Islet of Langerhans (tissue), 1 donor: ENCODE measurements at regions not wholly inside any gene's neighbourhood (a gene's known extent, or its start where the extent isn't known, plus 50 kb on each side); places are given as distances from the start of the nearest gene placed in this dataset.

Source experiments
- FAIRE-seq: peaks from one replicate; lab custom pipeline; 2011; peaks lifted over from hg19 to GRCh38; lab: Jason Lieb, UNC

DNA sequence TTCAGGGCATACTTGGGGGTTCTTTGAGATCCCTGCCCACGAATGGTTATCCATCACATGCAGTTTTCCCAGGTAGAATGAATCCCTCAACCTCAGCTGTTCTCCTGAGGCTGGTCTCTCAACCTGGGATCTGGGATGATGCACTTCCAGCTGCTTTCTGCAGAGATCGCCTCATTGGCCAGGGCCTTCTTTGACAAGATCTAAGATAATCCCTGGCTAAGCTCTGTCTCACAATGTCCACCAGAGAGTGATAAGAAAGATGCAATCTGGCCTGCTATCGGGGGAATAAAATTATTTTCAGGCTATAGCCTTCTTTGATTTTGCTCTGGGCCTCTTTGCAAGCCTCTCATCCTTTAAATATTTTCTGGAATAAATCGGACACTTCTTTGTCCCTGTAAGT, 1021.1 kb downstream of the EFNB2 start:
- no peak for FAIRE-seq

DNA sequence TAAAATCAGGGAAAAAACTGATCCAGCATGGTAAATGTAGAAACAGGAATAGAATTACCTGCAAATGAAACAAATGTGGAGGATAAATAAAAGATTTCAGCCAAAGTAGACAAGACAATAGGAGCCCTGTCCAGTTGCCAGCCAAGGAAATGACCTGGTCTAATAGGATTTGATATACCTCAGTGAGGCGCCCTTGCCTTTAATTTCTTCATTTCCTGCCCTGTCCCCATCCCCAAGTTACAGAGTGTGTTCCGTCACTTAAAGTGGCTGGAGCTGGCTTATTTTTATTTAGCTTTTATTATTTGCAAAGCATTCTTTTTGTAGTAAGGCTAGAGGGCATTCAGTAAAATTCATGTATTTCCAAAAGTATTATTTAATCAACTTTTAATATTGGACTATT, 1022.0 kb downstream of the EFNB2 start:
- no peak for FAIRE-seq

DNA sequence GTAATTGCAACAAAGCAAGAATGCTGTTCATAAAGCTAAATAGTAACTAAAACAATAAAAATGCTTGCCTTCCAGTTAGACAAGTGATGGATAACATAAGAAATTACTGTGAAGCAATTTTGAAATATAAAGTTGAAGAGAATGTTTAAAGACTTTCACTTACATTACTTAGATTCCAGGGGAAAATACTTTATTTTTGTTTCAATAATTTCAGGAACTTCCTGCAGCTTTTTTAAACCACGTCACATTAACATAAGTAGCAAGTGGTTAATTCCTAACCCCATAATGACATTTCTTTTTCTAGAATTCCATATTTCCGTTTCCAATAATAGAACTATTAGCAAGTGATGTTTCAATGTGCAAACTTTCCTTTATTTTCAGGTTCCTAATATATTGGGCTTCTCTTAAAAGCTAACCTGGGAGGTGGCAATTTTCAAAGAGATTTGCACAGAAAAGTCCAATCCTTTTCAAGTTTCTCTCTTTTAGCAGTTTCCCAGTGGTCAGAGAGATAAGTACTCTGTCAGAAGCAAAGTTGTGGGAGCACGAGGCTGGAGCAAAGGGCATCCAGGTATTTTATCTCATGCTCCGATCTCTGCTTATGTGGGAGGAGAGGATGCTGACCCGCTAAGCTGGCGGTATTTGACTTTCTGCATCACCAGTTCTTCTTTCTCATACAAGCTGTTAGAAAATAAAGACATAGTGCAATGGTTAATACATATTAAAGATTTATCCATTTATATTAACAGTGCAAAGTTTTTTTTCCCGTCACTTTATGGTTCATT, 1025.3 kb downstream of the EFNB2 start:
- FAIRE-seq: no peak

DNA sequence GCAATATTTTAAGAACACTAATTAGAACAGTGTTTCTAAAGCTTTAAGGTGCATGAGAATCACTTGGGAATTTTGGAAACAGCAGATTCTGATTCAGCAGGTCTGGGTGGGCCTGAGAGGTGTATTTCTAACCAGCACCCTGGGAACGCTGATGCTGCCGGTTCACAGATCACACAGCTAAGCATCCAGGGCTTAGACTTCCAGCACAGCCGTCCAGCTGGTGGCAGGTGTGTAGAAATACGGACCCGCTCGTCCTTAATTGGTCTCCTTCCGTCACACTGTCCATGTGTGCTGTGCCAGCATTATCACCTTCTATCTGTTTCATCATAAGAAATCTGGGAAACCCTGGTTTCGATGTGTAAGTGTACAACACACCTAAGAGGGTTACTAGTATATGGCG, 1029.0 kb downstream of the EFNB2 start:
- no peak for FAIRE-seq

DNA sequence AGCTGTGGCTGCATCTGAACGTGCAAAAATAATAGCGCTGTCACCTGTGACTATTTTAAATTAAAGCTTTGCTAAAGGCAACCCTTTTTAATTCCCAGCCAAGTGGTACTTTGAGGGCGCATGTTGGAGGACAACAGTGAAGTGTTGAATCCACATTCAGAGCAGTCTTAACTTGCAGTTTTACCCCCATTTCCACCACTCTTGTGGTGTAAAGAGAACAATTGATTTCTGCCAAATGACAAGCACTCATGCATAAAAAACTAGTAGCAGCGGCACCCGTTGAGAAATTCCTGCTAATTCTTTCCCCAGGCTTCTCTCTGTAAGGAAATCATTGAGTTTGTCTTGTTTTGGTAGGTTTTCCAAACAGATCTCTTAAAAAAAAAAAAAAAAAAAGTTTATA, 1033.3 kb downstream of the EFNB2 start:
- no peak for FAIRE-seq

DNA sequence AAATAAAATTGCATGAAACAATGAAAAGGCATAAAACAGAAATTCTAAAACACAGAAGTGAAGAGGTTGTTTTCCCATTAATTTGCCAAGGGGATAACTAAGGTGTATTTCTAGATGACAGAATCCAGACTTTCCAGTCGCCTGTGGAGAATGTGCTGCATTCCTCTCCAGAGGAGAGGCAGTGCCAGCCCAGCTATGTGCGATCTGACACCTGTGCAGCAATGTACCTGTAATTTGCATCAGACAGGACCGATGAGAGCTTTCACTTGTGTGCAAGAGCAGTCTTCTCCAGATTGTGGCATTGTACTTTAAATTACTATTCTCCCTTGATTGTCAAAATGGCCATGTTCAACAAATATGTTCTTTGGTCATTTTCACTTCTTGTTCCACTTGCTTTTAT, 1037.9 kb downstream of the EFNB2 start:
- FAIRE-seq: no peak

DNA sequence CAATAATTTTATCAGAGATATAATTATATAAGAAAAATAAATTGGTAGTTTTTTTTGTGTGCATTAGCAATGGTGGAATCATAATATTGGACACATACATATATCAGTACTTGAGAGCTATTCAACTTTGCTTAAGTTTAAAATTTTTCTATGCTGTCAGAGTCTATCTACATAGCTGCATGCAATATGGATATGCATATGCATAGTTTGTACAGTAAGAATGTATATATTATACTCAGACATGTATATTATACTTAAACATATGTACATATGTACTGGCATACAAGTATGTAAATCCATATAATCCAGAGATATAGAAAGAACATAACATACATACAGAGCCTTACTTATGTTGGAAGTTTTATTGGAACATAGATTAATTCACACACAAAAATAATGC, 1043.2 kb downstream of the EFNB2 start:
- no peak for FAIRE-seq

DNA sequence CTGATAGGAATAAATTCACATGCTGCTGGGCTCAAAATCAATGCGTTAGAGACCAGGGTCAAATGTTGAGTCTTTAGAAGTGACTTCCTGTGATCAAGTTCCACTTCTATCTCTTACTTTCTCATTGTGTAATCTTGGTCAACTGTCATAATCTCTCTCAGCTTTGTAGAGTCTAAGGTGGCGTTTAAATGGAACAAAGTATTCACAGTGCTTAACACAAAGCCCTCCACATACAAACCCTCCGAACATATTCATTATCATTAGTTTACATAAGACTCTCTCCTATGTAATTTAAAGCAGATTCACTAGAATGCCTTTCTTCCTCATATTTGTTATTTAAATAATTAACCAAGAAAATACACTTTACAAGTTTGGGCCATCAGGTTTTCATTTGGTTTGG, 1044.1 kb downstream of the EFNB2 start:
- FAIRE-seq: no peak

DNA sequence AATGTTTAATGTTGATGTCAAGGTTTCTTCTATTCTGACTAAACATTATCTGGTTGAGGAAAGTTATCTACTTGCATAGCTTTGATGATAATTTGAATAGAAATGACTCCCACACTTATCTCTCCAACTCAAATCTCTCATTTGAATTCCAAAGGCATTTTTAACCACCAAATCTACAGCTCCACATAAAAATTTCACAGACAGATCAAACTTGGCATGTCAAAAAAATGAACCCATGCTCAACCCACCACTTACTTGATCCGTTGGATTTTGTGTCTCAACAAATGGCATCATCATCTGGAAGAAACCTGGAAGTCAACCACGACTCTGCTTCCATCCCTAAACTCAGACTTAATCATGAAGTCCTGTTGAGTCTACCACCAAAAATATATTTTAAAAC, 1050.4 kb downstream of the EFNB2 start:
- FAIRE-seq: no peak

DNA sequence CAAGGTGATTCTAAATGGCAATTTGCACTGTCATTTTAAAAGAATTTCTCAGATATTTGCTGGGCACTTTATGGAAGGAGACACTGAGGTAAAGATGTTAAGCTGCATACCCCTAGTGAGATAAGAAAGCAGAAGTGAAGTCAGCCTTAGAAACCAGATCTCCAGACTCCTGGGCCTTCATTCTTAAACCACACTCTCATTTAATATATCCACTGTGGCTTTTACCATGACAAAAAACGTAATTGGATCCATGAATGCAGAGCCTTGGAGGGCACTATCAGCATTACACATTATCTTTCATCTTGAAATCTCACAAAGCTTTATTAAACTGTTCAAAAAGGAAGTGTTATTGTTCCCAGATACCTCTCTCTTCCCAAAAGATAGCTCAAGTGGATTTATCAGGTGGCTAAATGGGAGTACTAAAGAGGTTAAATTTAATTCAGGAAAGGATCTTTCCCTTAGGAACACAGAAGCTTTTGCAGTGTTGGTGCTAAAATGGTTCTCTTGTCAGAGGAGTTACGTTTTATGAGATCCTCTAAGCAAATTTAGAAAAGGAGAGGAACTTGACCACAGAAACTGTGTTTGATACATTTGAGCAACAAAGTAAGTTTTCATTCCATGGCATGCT, 1060.4 kb downstream of the EFNB2 start:
- no peak for FAIRE-seq

DNA sequence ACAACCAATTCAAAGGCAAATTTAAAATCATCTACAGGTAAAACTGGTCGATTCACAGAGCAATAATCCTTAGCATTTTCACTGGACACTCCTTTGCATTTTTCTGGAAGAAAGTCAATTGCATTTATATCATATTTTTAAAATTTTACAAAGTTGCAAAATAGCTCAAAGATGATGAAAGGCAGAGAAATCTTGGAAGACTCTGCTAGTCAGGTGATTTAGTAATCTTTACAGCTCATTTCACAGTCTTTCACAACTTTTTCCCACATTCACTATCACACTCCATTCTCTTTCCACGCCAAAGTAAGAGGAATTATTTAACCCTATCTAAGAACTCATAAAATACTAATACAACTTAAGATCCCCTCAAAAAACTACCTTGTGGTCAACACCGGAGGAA, 1063.8 kb downstream of the EFNB2 start:
- no peak for FAIRE-seq

DNA sequence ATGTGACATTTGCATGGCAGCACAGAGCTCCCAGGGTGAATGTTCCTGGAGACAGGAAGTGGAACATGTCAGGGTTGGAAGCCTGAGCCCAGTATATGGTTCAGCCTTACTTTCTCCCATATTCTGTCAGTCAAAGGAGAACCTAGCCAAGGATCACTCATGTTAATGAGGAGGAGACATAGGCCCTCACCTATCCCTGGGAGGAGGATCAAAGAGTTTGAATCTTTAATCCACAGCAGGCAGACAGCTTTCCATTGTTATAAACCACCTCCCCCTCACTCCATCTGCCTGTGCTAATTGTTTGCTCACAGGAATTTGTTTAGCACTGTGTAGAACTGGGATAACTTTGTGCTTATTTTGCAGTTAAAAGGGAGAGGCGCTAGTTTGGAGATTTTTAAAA, 1069.1 kb downstream of the EFNB2 start:
- FAIRE-seq: no peak

DNA sequence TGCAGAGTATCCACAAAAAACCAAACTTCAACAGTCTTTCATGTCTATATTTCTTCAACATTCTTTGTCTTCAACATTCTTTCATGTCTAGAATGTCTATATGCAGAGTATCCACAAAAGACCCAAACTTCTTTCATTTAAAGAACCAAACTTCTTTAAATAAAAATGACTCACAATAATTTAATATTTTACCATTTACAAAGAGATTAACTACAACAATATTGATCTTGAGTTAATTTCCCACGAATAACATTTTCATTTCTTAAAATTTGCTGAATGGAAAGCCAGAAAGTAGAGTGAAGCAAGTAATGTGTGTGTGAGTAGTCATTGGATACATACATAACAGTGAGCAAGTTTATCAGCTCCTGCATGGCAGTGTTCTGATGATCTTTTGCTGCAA, 1069.7 kb downstream of the EFNB2 start, which contains the start of gene DAOA:
Gene DAOA (plus strand): TSS at position 301 of the 400 bp plus-strand sequence.
- no peak for FAIRE-seq

DNA sequence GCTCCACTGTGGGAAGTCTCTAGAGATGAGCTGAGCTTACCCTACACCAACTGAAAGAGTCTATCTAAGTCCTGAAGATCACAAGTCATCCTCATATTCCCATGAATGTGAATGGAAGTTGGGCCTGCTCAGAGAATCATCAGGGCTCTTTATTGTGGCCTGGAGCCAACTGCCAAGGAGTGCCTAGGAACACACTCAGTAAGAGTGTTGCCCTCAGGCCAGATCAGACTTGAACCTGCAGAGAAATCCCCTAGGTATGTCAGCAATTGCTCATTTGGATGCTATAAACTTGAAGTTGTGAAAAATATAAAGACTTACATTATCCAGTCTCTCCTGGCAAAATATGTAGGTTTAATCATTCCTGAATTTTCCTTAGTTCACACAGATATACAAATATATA, 1070.2 kb downstream of the EFNB2 start:
- FAIRE-seq: no peak

DNA sequence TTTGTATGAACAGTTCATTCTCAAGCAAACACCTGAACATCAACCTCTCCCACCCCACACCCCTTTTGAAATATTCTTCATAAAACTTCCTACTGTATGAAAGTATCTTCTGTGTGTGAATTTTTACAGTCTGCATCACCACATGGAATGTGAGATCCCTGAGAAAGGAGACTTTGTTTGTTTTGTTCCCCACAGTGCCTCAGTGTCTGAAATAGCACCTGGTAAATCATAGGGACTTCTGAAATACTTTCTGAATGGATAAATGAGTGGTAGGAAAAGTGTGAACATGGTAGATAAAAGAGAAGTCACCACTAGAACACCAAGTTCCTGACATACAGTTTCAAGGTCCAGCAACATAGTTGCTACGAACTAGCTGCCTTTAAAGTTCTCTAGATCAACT, 1071.2 kb downstream of the EFNB2 start:
- no peak for FAIRE-seq

DNA sequence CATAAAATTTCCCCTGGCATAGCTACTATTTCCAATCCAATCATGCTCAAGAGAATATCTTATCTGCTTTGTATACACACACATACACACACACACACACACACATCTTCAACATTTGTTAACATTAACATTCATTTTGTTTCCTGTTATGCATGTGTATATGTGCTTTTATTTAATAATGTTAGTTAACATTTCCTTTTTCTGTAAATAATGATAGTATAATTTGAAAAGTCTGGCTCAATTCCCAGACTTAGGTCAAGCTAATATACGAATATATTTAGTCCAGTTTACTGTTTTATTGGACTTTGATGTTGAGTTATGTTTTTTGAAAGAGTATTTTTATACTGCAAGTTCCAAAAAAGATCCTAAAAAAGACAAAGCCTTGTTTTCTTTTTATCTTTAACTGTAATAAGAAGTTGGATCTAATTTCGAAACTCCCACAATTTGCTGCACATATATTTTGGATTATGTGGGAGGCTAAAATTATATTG, 1072.4 kb downstream of the EFNB2 start:
- no peak for FAIRE-seq

DNA sequence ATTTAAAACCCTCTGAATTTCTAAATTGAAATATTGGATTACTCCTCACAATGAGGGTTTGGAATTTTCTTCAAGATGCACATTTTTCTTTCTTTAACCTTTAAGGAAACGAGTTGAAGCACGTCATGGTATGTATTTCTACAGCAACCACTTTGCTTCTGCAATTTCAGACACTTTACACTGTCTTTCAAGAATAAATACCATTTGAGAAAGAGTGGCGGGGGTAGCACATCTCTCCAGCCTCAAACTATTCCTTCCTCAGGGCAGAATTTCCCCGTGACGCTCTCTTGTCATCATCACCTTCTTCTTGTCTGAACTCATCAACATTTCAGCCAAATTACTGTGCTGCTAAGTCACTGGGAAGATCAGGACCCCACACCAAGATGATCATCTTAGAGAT, 1073.4 kb downstream of the EFNB2 start:
- FAIRE-seq: no peak

DNA sequence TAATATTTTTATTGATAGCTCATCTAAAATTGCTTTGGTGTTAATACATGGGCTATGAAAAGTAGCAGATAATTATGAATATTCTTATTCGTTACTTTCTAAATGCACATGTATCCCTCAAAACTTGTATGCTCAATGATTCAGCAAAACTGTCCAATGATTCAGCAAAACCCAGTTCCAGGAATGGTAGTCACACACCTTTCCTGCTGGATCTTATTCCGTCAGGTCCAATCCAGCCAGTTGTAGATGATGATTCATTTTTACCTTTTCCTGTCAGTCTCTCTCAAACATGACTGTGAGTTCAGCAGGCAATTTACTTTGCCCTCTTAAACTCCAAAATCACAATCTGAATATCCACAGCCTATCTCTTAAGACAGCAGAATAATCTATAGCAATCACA, 1082.6 kb downstream of the EFNB2 start:
- FAIRE-seq: no peak

DNA sequence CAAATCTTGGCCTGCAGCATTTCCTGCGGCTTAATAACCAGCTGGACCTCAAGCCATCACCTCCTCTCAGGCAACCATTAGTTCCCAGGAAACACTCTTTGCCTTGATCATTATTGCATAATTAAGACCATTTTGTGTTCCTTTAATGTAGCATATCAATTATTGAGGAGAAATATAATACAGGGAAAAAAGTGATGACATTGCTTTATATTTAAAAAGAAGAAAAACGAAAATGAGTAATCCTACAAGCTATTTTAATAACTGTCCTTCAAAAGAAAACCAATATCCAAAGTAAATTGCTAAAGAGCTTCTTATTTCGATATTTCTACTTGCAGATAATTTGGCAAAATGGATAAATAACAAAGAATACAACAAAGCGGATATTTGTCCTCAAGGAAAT, 1084.7 kb downstream of the EFNB2 start:
- FAIRE-seq: no peak

DNA sequence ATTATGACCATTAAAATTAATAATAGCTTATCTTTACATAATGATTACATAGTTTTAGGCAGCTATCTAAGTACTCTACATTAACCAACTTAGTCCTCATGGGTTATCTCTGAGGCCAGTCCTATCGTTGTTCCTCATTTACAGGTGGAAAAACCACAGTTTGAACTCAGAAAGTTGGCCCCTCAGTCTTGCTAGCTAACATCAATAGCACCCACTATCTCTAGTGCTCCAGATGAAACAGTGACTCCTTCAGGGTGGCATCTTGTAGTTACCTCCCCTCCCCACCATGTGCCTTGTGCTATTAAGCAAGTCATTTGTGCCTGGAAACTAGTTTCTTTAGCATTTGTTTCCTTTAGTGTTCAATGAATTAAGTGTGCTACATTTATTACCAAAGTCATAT, 1086.7 kb downstream of the EFNB2 start:
- no peak for FAIRE-seq

DNA sequence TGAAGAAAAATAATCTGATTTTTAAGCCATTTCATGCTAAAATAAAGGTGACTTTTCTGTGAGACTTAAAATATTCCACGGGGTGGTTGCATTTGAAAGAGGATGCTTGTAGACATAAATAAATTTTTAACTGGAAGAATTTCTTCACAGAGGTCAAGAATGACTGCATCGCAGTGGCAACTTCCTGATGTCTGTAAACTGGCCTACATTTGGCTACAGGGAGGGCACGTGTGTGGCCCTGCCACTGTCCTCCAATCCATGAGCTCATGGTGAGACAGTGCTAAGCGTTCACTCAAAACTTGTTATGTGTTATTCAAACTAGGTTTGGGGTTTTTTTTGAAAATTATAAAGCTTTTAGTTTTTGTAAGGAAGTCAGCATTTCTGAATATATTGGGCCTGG, 1089.3 kb downstream of the EFNB2 start:
- no peak for FAIRE-seq

DNA sequence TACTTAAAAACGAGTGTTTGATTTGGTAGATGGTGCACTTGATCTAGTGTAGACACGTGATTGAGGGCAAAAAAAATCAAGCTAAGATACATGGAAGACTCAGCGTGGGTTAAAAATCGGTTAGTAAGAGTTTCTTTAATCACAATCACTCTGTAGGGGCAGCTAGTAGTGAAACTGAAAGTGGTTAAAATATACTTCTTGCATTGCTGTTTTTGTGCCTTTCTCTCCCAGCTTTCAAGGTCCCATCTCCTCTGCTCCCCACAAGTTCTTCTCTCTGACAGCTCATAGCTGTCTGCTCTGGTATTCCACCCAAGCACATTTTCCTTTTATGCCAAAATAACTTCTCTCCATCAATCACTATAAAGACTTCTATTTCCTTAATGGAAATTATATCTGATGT, 1089.7 kb downstream of the EFNB2 start:
- FAIRE-seq: no peak

DNA sequence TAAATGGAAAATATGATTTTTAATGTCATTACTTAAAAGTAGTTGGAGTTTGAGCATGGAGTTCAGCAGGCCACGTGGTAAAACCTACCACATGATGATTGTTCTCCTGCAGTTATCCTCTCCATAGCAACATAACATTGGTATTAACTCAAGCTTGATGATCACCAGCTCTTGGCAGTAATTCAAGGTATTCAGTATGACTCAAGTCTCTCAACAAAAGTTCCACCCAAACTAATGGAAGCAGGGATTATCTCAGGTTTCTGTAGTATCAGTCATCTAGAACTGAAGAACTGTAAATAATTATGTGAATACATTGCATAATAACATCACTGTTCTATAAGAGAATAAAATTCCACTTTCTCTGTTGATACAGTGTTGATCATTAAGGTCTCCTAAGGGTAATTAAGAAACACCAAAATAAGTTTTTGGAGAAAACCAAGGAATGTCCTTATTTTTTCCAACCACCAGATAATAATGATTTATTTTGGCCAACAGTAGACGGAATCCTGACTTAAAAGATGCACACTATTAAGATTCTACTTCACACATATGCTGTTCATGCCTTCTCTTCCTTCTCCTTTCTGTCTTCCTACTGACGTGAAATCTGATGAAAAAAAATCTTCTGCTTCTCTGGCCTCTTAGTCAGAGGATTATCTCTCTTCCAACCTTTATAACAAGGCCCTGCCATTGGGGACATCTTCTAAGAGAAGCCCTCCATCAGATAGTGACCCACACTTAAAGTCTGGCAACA, 1092.3 kb downstream of the EFNB2 start:
- peak; percentile 99 for FAIRE-seq
